MM.1S (cell line): ENCODE measurements at regions not wholly inside any gene's neighbourhood (a gene's known extent, or its start where the extent isn't known, plus 50 kb on each side); places are given as distances from the start of the nearest gene placed in this dataset.

Experiments used
- CTCF ChIP-seq: fragments of 300-600 bp; sonication (generic); IDR thresholded peaks from 2 replicates; pipeline ENCODE4 v1.5.1; 2016; ENCODE audit warnings: antibody characterized with exemption, low read length, mixed read lengths
- EZH2 ChIP-seq: fragments of 300-600 bp; sonication (generic); optimal IDR thresholded peaks from 2 replicates; pipeline ENCODE3; 2017; ENCODE audit warnings: low read depth, mild to moderate bottlenecking, antibody characterized with exemption, low read length, mixed read lengths
- EZH2phosphoT487 ChIP-seq: fragments of 300-600 bp; sonication (generic); IDR thresholded peaks from 2 replicates; pipeline ENCODE4 v1.6.1; 2018; ENCODE audit warnings: antibody characterized with exemption, low read length

- TF ChIP-seq CTCF (no peak), EZH2phosphoT487 (no peak), EZH2 (no peak)
Observed at GRCh38 chr14:38108681-38109080, 99.0 kb upstream of the SSTR1 start.
